Gastroesophageal sphincter (tissue), 4 donors: ENCODE measurements at regions not wholly inside any gene's neighbourhood (a gene's known extent, or its start where the extent isn't known, plus 50 kb on each side); places are given as distances from the start of the nearest gene placed in this dataset.

Experiments used
- ATAC-seq: fragments of 150-250 bp; one replicate; pipeline ENCODE4 v1.9.1; 2016; ENCODE audit warnings: mild to moderate bottlenecking, moderate library complexity
- H3K27ac ChIP-seq, 4 donors: fragments of 200-600 bp; sonication (generic) in 3 of 4; 1 replicate in 3 of 4; 2 replicates in 1 of 4; pipeline ENCODE4 v1.5.1; 2016 to 2019
- H3K27me3 ChIP-seq: fragments of 200-600 bp; sonication (generic); one replicate; pipeline ENCODE4 v1.5.1; 2019
- H3K36me3 ChIP-seq, 2 donors: fragments of 200-600 bp; sonication (generic); one replicate each; pipeline ENCODE4 v1.5.1; 2019; ENCODE audit warnings: control low read depth in 1 of 2
- H3K4me1 ChIP-seq, 3 donors: fragments of 200-600 bp; sonication (generic); 1 replicate in 2 of 3; 2 replicates in 1 of 3; pipeline ENCODE4 v1.5.1; 2016 to 2019; ENCODE audit warnings: control low read depth in 2 of 3
- H3K4me3 ChIP-seq, 2 donors: fragments of 200-600 bp; sonication (generic); one replicate each; pipeline ENCODE4 v1.5.1; 2019; ENCODE audit warnings: mild to moderate bottlenecking in 1 of 2, moderate library complexity in 1 of 2
- H3K9me3 ChIP-seq, 3 donors: fragments of 200-600 bp; sonication (generic); one replicate each; pipeline ENCODE4 v1.5.1; 2017 to 2019; ENCODE audit warnings: control low read depth in 2 of 3
- CTCF ChIP-seq, 4 experiments: fragments of 200-600 bp in 2 of 4; fragments of 450-650 bp in 2 of 4; sonication (generic) in 1 of 4; IDR thresholded peaks; one replicate each; pipeline ENCODE4 v1.5.1; 2017 to 2019; ENCODE audit warnings: antibody characterized with exemption in 4 of 4, mild to moderate bottlenecking in 2 of 4, moderate library complexity in 2 of 4
- EP300 ChIP-seq: sonication (generic); formaldehyde crosslinking; IDR thresholded peaks from one replicate; pipeline ENCODE4 v1.6.1; 2017; ENCODE audit warnings: antibody characterized with exemption, mild to moderate bottlenecking
- POLR2A ChIP-seq, 2 donors: fragments of 450-650 bp; IDR thresholded peaks; one replicate each; pipeline ENCODE4 v1.6.1; 2017; ENCODE audit warnings: antibody characterized with exemption in 2 of 2, mild to moderate bottlenecking in 2 of 2, moderate library complexity in 1 of 2
- POLR2AphosphoS5 ChIP-seq: sonication (generic); formaldehyde crosslinking; IDR thresholded peaks from one replicate; pipeline ENCODE4 v1.6.1; 2017; ENCODE audit warnings: antibody characterized with exemption
- WGBS, 2 donors: methylation state at CpG; one replicate each; pipeline ENCODE4 v1.1.5; 2018; ENCODE audit warnings: low coverage in 1 of 2; 5-methylcytosine and 5-hydroxymethylcytosine counted together

- Histone ChIP-seq H3K9me3 (no peaks in the 10 kb centered on the region), H3K36me3 (no peaks in the 10 kb centered on the region), H3K27ac (no peak overlapping the region), H3K4me3 (no peak overlapping the region), H3K4me1 (no peaks in the 10 kb centered on the region), H3K27me3 (no peaks in the 10 kb centered on the region)
- TF ChIP-seq CTCF (IDR thresholded peaks at IDR 0.05) = no peak
- no peak for TF ChIP-seq POLR2AphosphoS5
- TF ChIP-seq EP300 = no peak
- TF ChIP-seq POLR2A (IDR thresholded peaks at IDR 0.05) = no peak
- WGBS, 2 donors = 81 to 100% methylated on average over 2 of the region's 2 CpGs
- no peak for ATAC-seq
Measured at GRCh38 chr3:87128006-87128405, 99.1 kb upstream of the CHMP2B start.

- ATAC-seq = no peak
- H3K27me3 ChIP-seq = no peaks in the 10 kb centered on the region
- no peaks in the 10 kb centered on the region for H3K9me3 ChIP-seq
- no peak overlapping the region for H3K4me3 ChIP-seq
- H3K27ac ChIP-seq = no peak overlapping the region
- no peak for TF ChIP-seq POLR2A (IDR thresholded peaks at IDR 0.05)
- TF ChIP-seq EP300 = no peak
- no peak for TF ChIP-seq POLR2AphosphoS5
- TF ChIP-seq CTCF (IDR thresholded peaks at IDR 0.05) = no peak
- H3K4me1 ChIP-seq = no peaks in the 10 kb centered on the region
- 29 to 53% methylated on average over 4 to 6 of the region's 6 CpGs for WGBS, 2 donors
- no peaks in the 10 kb centered on the region for H3K36me3 ChIP-seq
Measured at GRCh38 chr3:87127281-87127680, 99.8 kb upstream of the CHMP2B start.

GRCh38 chr3:87126321-87126720 lies 100.8 kb upstream of the CHMP2B start:
- H3K4me1 ChIP-seq = no peaks in the 10 kb centered on the region
- TF ChIP-seq POLR2AphosphoS5 (no peak), CTCF (IDR thresholded peaks at IDR 0.05) (no peak), EP300 (no peak), POLR2A (IDR thresholded peaks at IDR 0.05) (no peak)
- ATAC-seq = no peak
- no peak overlapping the region for H3K4me3 ChIP-seq
- no peak overlapping the region for H3K27ac ChIP-seq
- no peaks in the 10 kb centered on the region for H3K36me3 ChIP-seq
- H3K27me3 ChIP-seq = no peaks in the 10 kb centered on the region
- 68 to 78% methylated on average over 3 of the region's 4 CpGs for WGBS, 2 donors
- no peaks in the 10 kb centered on the region for H3K9me3 ChIP-seq

- Histone ChIP-seq H3K4me1 (no peaks in the 10 kb centered on the region), H3K27ac (no peak overlapping the region), H3K4me3 (no peak overlapping the region), H3K36me3 (no peaks in the 10 kb centered on the region), H3K27me3 (no peaks in the 10 kb centered on the region), H3K9me3 (no peaks in the 10 kb centered on the region)
- TF ChIP-seq POLR2AphosphoS5 (no peak), EP300 (no peak), POLR2A (IDR thresholded peaks at IDR 0.05) (no peak), CTCF (IDR thresholded peaks at IDR 0.05) (no peak)
- 78 to 84% methylated on average over 5 of the region's 5 CpGs for WGBS, 2 donors
- no peak for ATAC-seq
Measured at GRCh38 chr3:87125116-87125515, 102.0 kb upstream of the CHMP2B start.

GRCh38 chr3:87122766-87123165 lies 104.3 kb upstream of the CHMP2B start:
- Histone ChIP-seq H3K36me3 (no peaks in the 10 kb centered on the region), H3K27ac (no peak overlapping the region), H3K4me1 (no peaks in the 10 kb centered on the region), H3K27me3 (no peaks in the 10 kb centered on the region), H3K4me3 (no peak overlapping the region), H3K9me3 (no peaks in the 10 kb centered on the region)
- ATAC-seq = no peak
- TF ChIP-seq EP300 = no peak
- no peak for TF ChIP-seq POLR2A (IDR thresholded peaks at IDR 0.05)
- TF ChIP-seq CTCF (IDR thresholded peaks at IDR 0.05) = no peak
- no peak for TF ChIP-seq POLR2AphosphoS5
